ENCODE measurements at regions not wholly inside any gene's neighbourhood (a gene's known extent, or its start where the extent isn't known, plus 50 kb on each side); places are given as distances from the start of the nearest gene placed in this dataset.

DNA sequence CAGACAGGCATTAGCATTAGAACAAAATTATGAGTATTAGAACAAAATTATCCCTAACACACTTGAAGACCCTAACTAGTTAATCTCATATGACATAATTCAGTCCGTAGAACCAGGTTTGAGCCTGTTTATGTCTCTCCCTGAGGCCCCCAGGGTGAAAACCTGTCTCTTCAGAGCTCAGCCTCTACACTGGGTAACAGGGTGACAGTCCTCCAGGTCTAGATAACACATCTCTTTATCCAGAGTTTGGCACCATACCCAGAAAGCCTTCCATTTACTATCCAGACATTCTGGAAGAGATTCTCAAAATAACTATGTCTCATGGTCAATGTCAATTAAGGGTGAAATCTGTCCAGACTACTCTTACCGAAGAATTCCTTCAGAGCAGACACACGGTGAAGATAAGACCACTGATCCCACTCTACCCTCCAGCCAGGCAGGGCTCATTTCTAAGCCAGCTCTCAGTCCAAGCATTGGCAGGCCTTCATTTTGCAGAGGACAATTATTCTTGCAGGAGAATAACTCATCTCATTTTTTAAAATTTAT is 1195.3 kb downstream of the EFNB2 start:
- Histone ChIP-seq H3K18ac (ENCODE audit: low read depth, low read length) (no peak overlapping the region), H2BK120ac (ENCODE audit: low read depth, low read length) (0 out of 2 replicates have a peak overlapping the region, but pooled peaks have one; percentile 9), H2AK9ac (replicated peaks; ENCODE audit: low read depth, low read length, poor library complexity) (no peak overlapping the region), H3K4me2 (ENCODE audit: low read depth, low read length) (no peak overlapping the region), H4K8ac (ENCODE audit: low read depth in 2 of 2, low read length in 2 of 2) (no peak overlapping the region), H3K4me3 (ENCODE audit: insufficient read depth, low read depth, low read length) (no peak overlapping the region), H2AFZ (replicated peaks; ENCODE audit: low read length, poor library complexity) (no peak overlapping the region), H2BK15ac (ENCODE audit: low read depth, low read length) (no peak overlapping the region), H3K79me1 (ENCODE audit: low read depth in 1 of 2, low read length in 2 of 2) (no peaks in the 10 kb centered on the region), H2AK5ac (ENCODE audit: low read depth, low read length) (no peak overlapping the region), H4K91ac (ENCODE audit: insufficient read depth, low read depth, low read length) (no peak overlapping the region), H2BK20ac (ENCODE audit: low read depth, low read length) (0 out of 2 replicates have a peak overlapping the region, but pooled peaks have one; percentile 31), H3K4ac (ENCODE audit: low read depth, low read length) (no peak overlapping the region), H3K23ac (ENCODE audit: low read depth, low read length) (no peak overlapping the region), H4K5ac (ENCODE audit: low read depth, low read length) (no peak overlapping the region), H3K4me1 (ENCODE audit: control insufficient read depth, insufficient read depth, low read length) (peaks cover 12% of the 10 kb centered on the region), H3K9ac (ENCODE audit: low read depth, low read length) (no peak overlapping the region), H4K20me1 (ENCODE audit: insufficient read depth, low read length) (no peaks in the 10 kb centered on the region), H3K27ac (ENCODE audit: insufficient read depth, low read length) (no peak overlapping the region), H3K9me3 (ENCODE audit: control insufficient read depth, insufficient read depth, low read length) (no peaks in the 10 kb centered on the region), H2BK5ac (ENCODE audit: low read depth, low read length, poor library complexity, severe bottlenecking) (no peak overlapping the region), H3K9me1 (ENCODE audit: insufficient read depth, low read length) (peaks cover 5% of the 10 kb centered on the region; the same call in 1 of the 2 replicates), H3K36me3 (ENCODE audit: control insufficient read depth, insufficient read depth, low read length) (no peaks in the 10 kb centered on the region), H3K56ac (ENCODE audit: extremely low read depth, insufficient read depth, low read length) (no peak overlapping the region), H3K14ac (replicated peaks; ENCODE audit: low read depth, low read length) (no peak overlapping the region), H3K27me3 (ENCODE audit: control insufficient read depth, insufficient read depth, low read length) (no peaks in the 10 kb centered on the region)
- 100% methylated on average over 1 of the region's 3 CpGs; no CpG with 5 or more reads in 1 of the 2 experiments for WGBS, 2 experiments (ENCODE audit: extremely low coverage in 2 of 2, insufficient read length in 1 of 2)
- dilution Hi-C loops (cut with HindIII; ENCODE audit: low sequenced_read_pairs, unreplicated experiment) (no loop called here), intact Hi-C loops (cut with micrococcal nuclease) (no loop called here), in situ Hi-C loops (cut with MboI; ENCODE audit: low sequenced_read_pairs) (loop anchor here (25.0 kb wide), 1 partner anchor 1197 kb away; the partner anchor contains the start of gene EFNB2)
- DNase-seq = no peak
- no TSS peak for BruUV-seq (replicated peaks)
- ChIA-PET CTCF (no interaction called here), POLR2A (ENCODE audit: unreplicated experiment) (no interaction called here)
- TF ChIP-seq SMC3 (IDR thresholded peaks at IDR 0.05; ENCODE audit: low read depth, low read length) = no peak
- TF ChIP-seq USF2 (IDR thresholded peaks at IDR 0.05; ENCODE audit: low read depth, low read length) = no peak
- TF ChIP-seq ELK1 (IDR thresholded peaks at IDR 0.05; ENCODE audit: borderline replicate concordance, low read depth, low read length) = no peak
- no peak for TF ChIP-seq RFX5 (IDR thresholded peaks at IDR 0.05; ENCODE audit: low read depth, low read length)
- no peak for TF ChIP-seq RAD21 (IDR thresholded peaks at IDR 0.05; ENCODE audit: low read length)
- TF ChIP-seq BHLHE40 (IDR thresholded peaks at IDR 0.05; ENCODE audit: low read depth, low read length) = no peak
- no peak for TF ChIP-seq CHD1 (IDR thresholded peaks at IDR 0.05; ENCODE audit: low read depth, low read length)
- no peak for TF ChIP-seq MAZ (IDR thresholded peaks at IDR 0.05; ENCODE audit: borderline replicate concordance, low read depth, low read length)
- TF ChIP-seq CEBPB (IDR thresholded peaks at IDR 0.05; ENCODE audit: low read depth, low read length) = no peak
- TF ChIP-seq, protein P1, sequence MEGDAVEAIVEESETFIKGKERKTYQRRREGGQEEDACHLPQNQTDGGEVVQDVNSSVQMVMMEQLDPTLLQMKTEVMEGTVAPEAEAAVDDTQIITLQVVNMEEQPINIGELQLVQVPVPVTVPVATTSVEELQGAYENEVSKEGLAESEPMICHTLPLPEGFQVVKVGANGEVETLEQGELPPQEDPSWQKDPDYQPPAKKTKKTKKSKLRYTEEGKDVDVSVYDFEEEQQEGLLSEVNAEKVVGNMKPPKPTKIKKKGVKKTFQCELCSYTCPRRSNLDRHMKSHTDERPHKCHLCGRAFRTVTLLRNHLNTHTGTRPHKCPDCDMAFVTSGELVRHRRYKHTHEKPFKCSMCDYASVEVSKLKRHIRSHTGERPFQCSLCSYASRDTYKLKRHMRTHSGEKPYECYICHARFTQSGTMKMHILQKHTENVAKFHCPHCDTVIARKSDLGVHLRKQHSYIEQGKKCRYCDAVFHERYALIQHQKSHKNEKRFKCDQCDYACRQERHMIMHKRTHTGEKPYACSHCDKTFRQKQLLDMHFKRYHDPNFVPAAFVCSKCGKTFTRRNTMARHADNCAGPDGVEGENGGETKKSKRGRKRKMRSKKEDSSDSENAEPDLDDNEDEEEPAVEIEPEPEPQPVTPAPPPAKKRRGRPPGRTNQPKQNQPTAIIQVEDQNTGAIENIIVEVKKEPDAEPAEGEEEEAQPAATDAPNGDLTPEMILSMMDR (conservative IDR thresholded peaks at IDR 0.05; ENCODE audit: low read depth, low read length) = no peak
- no peak for TF ChIP-seq MXI1 (IDR thresholded peaks at IDR 0.05; ENCODE audit: borderline replicate concordance, low read depth, low read length)
- no peak for TF ChIP-seq FOS (IDR thresholded peaks at IDR 0.05; ENCODE audit: low read depth, low read length)
- TF ChIP-seq MAFK (IDR thresholded peaks at IDR 0.05; ENCODE audit: low read depth, low read length) = no peak
- TF ChIP-seq NFE2L2 (IDR thresholded peaks at IDR 0.05; ENCODE audit: low read depth, low read length) = no peak
- no peak for TF ChIP-seq RCOR1 (IDR thresholded peaks at IDR 0.05; ENCODE audit: insufficient replicate concordance, low read length)
- TF ChIP-seq POLR2A (IDR thresholded peaks at IDR 0.05; ENCODE audit: low read depth, low read length) = no peak
- ATAC-seq (ENCODE audit: low read depth) = no peak

Data from IMR-90 (cell line).